Adrenal gland (tissue), 5 donors: ENCODE measurements at regions not wholly inside any gene's neighbourhood (a gene's known extent, or its start where the extent isn't known, plus 50 kb on each side); places are given as distances from the start of the nearest gene placed in this dataset.
"Not testable (repeated sequence)": the region's sequence is repeated elsewhere in the genome, so short reads cannot be mapped to it uniquely, and the experiment has no call there.

Experiments
- POLR2A ChIP-seq, 2 donors: fragments of 450-650 bp; IDR thresholded peaks; one replicate each; pipeline ENCODE4 v1.6.1; 2017; ENCODE audit warnings: antibody characterized with exemption in 2 of 2, mild to moderate bottlenecking in 2 of 2, moderate library complexity in 1 of 2
- TF ChIP-seq, protein P1 (sequence below), 6 experiments: fragments of 450-650 bp in 4 of 6; fragments of 200-600 bp in 2 of 6; sonication (generic) in 1 of 6; IDR thresholded peaks; 1 replicate in 5 of 6; 2 replicates in 1 of 6; pipeline versions ENCODE4 v1.5.1 to v1.8.0; 2016 to 2021; ENCODE audit warnings: antibody characterized with exemption in 6 of 6, mild to moderate bottlenecking in 2 of 6, moderate library complexity in 1 of 6
- donor health status: DM: no; HTN: no; CAD: no.

- TF ChIP-seq, protein P1, sequence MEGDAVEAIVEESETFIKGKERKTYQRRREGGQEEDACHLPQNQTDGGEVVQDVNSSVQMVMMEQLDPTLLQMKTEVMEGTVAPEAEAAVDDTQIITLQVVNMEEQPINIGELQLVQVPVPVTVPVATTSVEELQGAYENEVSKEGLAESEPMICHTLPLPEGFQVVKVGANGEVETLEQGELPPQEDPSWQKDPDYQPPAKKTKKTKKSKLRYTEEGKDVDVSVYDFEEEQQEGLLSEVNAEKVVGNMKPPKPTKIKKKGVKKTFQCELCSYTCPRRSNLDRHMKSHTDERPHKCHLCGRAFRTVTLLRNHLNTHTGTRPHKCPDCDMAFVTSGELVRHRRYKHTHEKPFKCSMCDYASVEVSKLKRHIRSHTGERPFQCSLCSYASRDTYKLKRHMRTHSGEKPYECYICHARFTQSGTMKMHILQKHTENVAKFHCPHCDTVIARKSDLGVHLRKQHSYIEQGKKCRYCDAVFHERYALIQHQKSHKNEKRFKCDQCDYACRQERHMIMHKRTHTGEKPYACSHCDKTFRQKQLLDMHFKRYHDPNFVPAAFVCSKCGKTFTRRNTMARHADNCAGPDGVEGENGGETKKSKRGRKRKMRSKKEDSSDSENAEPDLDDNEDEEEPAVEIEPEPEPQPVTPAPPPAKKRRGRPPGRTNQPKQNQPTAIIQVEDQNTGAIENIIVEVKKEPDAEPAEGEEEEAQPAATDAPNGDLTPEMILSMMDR (IDR thresholded peaks at IDR 0.05): not testable (repeated sequence)
- not testable (repeated sequence) for TF ChIP-seq POLR2A (IDR thresholded peaks at IDR 0.05)
Measured at GRCh38 chr15:30471366-30471749, 57.3 kb upstream of the GOLGA8R start.
